Stomach (tissue), 8 donors: ENCODE measurements at regions not wholly inside any gene's neighbourhood (a gene's known extent, or its start where the extent isn't known, plus 50 kb on each side); places are given as distances from the start of the nearest gene placed in this dataset.
A peak's percentile ranks its signal among the peaks of the same experiment; 100 is the strongest.

Source experiments
- DNase-seq, 2 donors: peaks; one replicate each; pipeline versions ENCODE4 v3.0.0 to v3.0.0-alpha.2; 2013 to 2019
- H3K27ac ChIP-seq, 5 donors: fragments of 200-600 bp in 4 of 5; sonication (generic) in 4 of 5; one replicate each; pipeline ENCODE4 v1.5.1; 2013 to 2019; ENCODE audit warnings: mild to moderate bottlenecking in 1 of 5, moderate library complexity in 1 of 5
- H3K27me3 ChIP-seq, 3 donors: fragments of 200-600 bp; sonication (generic); one replicate each; pipeline ENCODE4 v1.5.1; 2017 to 2019; ENCODE audit warnings: mixed run types in 1 of 3
- H3K36me3 ChIP-seq, 4 donors: fragments of 200-600 bp; sonication (generic); 1 replicate in 3 of 4; 2 replicates in 1 of 4; pipeline ENCODE4 v1.5.1; 2016 to 2019
- H3K4me1 ChIP-seq, 4 donors: fragments of 200-600 bp; sonication (generic); one replicate each; pipeline ENCODE4 v1.5.1; 2016 to 2019
- H3K4me3 ChIP-seq, 4 donors: fragments of 200-600 bp; sonication (generic) in 3 of 4; one replicate each; pipeline ENCODE4 v1.5.1; 2016 to 2019; ENCODE audit warnings: mild to moderate bottlenecking in 1 of 4
- H3K9me3 ChIP-seq, 4 donors: fragments of 200-600 bp; sonication (generic); one replicate each; pipeline ENCODE4 v1.5.1; 2016 to 2019
- CTCF ChIP-seq, 7 experiments: fragments of 450-650 bp in 4 of 7; fragments of 200-600 bp in 3 of 7; sonication (generic) in 3 of 7; IDR thresholded peaks; one replicate each; pipeline ENCODE4 v1.5.1; 2016 to 2019; ENCODE audit warnings: antibody characterized with exemption in 7 of 7, control low read depth in 2 of 7, mild to moderate bottlenecking in 1 of 7
- EP300 ChIP-seq: sonication (generic); formaldehyde crosslinking; IDR thresholded peaks from one replicate; pipeline ENCODE4 v1.6.1; 2017; ENCODE audit warnings: antibody characterized with exemption
- POLR2A ChIP-seq, 4 donors: fragments of 450-650 bp; IDR thresholded peaks; one replicate each; pipeline ENCODE4 v1.6.1; 2016; ENCODE audit warnings: antibody characterized with exemption in 4 of 4, control low read depth in 2 of 4, mild to moderate bottlenecking in 1 of 4, moderate library complexity in 1 of 4
- POLR2AphosphoS5 ChIP-seq, 3 donors: sonication (generic); formaldehyde crosslinking; IDR thresholded peaks; one replicate each; pipeline ENCODE4 v1.6.1; 2016; ENCODE audit warnings: antibody characterized with exemption in 3 of 3
- WGBS, 5 donors: extraction: QIAGEN DNeasy Blood & Tissue Kit in 3 of 5; methylation state at CpG; one replicate each; pipeline versions ENCODE4 v1.1.5 to v1.1.7; 2013 to 2018; 5-methylcytosine and 5-hydroxymethylcytosine counted together
- intact Hi-C: fragments of 100-400 bp; cut with DNase I; formaldehyde crosslinking; loops from one replicate; pipeline ENCODE4 v1.15.1; 2023; ENCODE audit warnings: low total_unique reads
- donor health status: healthy with polysubstance abuse.
- donor health status: Bipolar disorder and iron deficiency.
- donor health status: healthy.

- no peak overlapping the region for H3K4me3 ChIP-seq
- intact Hi-C loops = no loop called here
- no peaks in the 10 kb centered on the region for H3K27me3 ChIP-seq
- TF ChIP-seq POLR2A (IDR thresholded peaks at IDR 0.05) (no peak), EP300 (no peak), CTCF (IDR thresholded peaks at IDR 0.05) (no peak), POLR2AphosphoS5 (IDR thresholded peaks at IDR 0.05) (no peak)
- DNase-seq = no peak
- H3K36me3 ChIP-seq = no peaks in the 10 kb centered on the region
- H3K4me1 ChIP-seq = no peaks in the 10 kb centered on the region
- 0 to 36% (median 0%) methylated on average over 1 of the region's 1 CpG for WGBS, 5 donors
- H3K9me3 ChIP-seq = no peaks in the 10 kb centered on the region
- no peak overlapping the region for H3K27ac ChIP-seq
Observed at GRCh38 chr4:117545039-117545438, 459.7 kb upstream of the TRAM1L1 start.

- TF ChIP-seq POLR2A (IDR thresholded peaks at IDR 0.05) = no peak
- WGBS, 5 donors = 56 to 64% (median 57%) methylated on average over 5 of the region's 5 CpGs
- Histone ChIP-seq H3K27me3 (no peaks in the 10 kb centered on the region), H3K36me3 (no peaks in the 10 kb centered on the region), H3K9me3 (no peaks in the 10 kb centered on the region), H3K4me1 (no peaks in the 10 kb centered on the region), H3K27ac (no peak overlapping the region), H3K4me3 (no peak overlapping the region)
- intact Hi-C loops = no loop called here
- DNase-seq = peak in 1 of 2 donors; percentile 2
Observed at GRCh38 chr4:117549524-117549923, 464.1 kb upstream of the TRAM1L1 start.

GRCh38 chr4:117550085-117550484 lies 464.7 kb upstream of the TRAM1L1 start:
- Histone ChIP-seq H3K4me1 (no peaks in the 10 kb centered on the region), H3K27me3 (no peaks in the 10 kb centered on the region), H3K36me3 (no peaks in the 10 kb centered on the region), H3K4me3 (no peak overlapping the region), H3K9me3 (no peaks in the 10 kb centered on the region), H3K27ac (no peak overlapping the region)
- peak in 1 of 2 donors; percentile 2 for DNase-seq
- 38 to 55% (median 48%) methylated on average over 2 of the region's 2 CpGs for WGBS, 5 donors
- no peak for TF ChIP-seq CTCF (IDR thresholded peaks at IDR 0.05)
- TF ChIP-seq POLR2AphosphoS5 (IDR thresholded peaks at IDR 0.05) = no peak
- no peak for TF ChIP-seq POLR2A (IDR thresholded peaks at IDR 0.05)
- TF ChIP-seq EP300 = no peak
- intact Hi-C loops = no loop called here

- H3K4me3 ChIP-seq = no peak overlapping the region
- no peaks in the 10 kb centered on the region for H3K9me3 ChIP-seq
- intact Hi-C loops = no loop called here
Observed at GRCh38 chr4:117560329-117560728, 474.0 kb upstream of the NDST3 start.

GRCh38 chr4:117574085-117574484 lies 460.2 kb upstream of the NDST3 start:
- Histone ChIP-seq H3K4me1 (no peaks in the 10 kb centered on the region), H3K27ac (no peak overlapping the region), H3K36me3 (no peaks in the 10 kb centered on the region), H3K9me3 (no peaks in the 10 kb centered on the region), H3K4me3 (no peak overlapping the region), H3K27me3 (no peaks in the 10 kb centered on the region)
- TF ChIP-seq POLR2AphosphoS5 (IDR thresholded peaks at IDR 0.05) (no peak), EP300 (no peak), CTCF (IDR thresholded peaks at IDR 0.05) (no peak), POLR2A (IDR thresholded peaks at IDR 0.05) (no peak)
- WGBS, 5 donors = 78 to 95% (median 93%) methylated on average over 2 of the region's 2 CpGs
- DNase-seq = no peak
- intact Hi-C loops = no loop called here

More at GRCh38 chr4:117560329-117560728, 474.0 kb upstream of the NDST3 start:
- H3K27me3 ChIP-seq = no peaks in the 10 kb centered on the region
- H3K36me3 ChIP-seq = no peaks in the 10 kb centered on the region
- TF ChIP-seq POLR2AphosphoS5 (IDR thresholded peaks at IDR 0.05) (no peak), POLR2A (IDR thresholded peaks at IDR 0.05) (no peak)
- DNase-seq = peak in 1 of 2 donors; percentile 7
- no peaks in the 10 kb centered on the region for H3K4me1 ChIP-seq
- no peak overlapping the region for H3K27ac ChIP-seq
- 43 to 53% (median 50%) methylated on average over 1 of the region's 1 CpG for WGBS, 5 donors
